H1 (cell line): ENCODE measurements at regions not wholly inside any gene's neighbourhood (a gene's known extent, or its start where the extent isn't known, plus 50 kb on each side); places are given as distances from the start of the nearest gene placed in this dataset.

Experiments
- CTCF ChIA-PET: fragments of 300-600 bp; sonication (Branson Sonifier 250); formaldehyde crosslinking; loops from one replicate; lab custom pipeline; 2021; ENCODE audit not compliant: partially characterized antibody; lab: Charles Lee
- POLR2A ChIA-PET: fragments of 300-600 bp; sonication (Branson Sonifier 250); formaldehyde crosslinking; loops from one replicate; lab custom pipeline; 2021; ENCODE audit warnings: inconsistent platforms; ENCODE audit not compliant: partially characterized antibody; lab: Charles Lee
- DNase-seq, 2 experiments: peaks; one replicate each; pipeline versions ENCODE4 v3.0.0 to v3.0.0-alpha.2; 2010 to 2022; ENCODE audit warnings: low spot score in 2 of 2, low read depth in 1 of 2, mixed read lengths in 1 of 2
- FAIRE-seq: peaks from 2 replicates; lab custom pipeline; 2011; peaks lifted over from hg19 to GRCh38; lab: Jason Lieb, UNC
- H2AFZ ChIP-seq: 2 replicates; pipeline ENCODE4 v1.8.1; 2012; ENCODE audit warnings: low read length, inconsistent platforms
- H2AK5ac ChIP-seq: 2 replicates; pipeline ENCODE4 v1.6.1; 2013; ENCODE audit warnings: low read depth, low read length
- H2BK120ac ChIP-seq: replicated peaks from 2 replicates; pipeline ENCODE3; 2013; ENCODE audit warnings: low read depth, low read length, inconsistent platforms
- H2BK12ac ChIP-seq: 2 replicates; pipeline ENCODE4 v1.6.1; 2013; ENCODE audit warnings: low read depth, low read length
- H2BK15ac ChIP-seq: 2 replicates; pipeline ENCODE4 v1.6.1; 2013; ENCODE audit warnings: low read length
- H2BK20ac ChIP-seq: 2 replicates; pipeline ENCODE4 v1.6.1; 2013; ENCODE audit warnings: low read length
- H2BK5ac ChIP-seq: 2 replicates; pipeline ENCODE4 v1.6.1; 2013; ENCODE audit warnings: low read depth, low read length
- H3K14ac ChIP-seq: 2 replicates; pipeline ENCODE4 v1.6.1; 2013; ENCODE audit warnings: inconsistent platforms; ENCODE audit not compliant: insufficient read length
- H3K18ac ChIP-seq: 2 replicates; pipeline ENCODE4 v1.6.1; 2013; ENCODE audit warnings: low read length; ENCODE audit errors: extremely low read depth
- H3K23ac ChIP-seq: 2 replicates; pipeline ENCODE4 v1.6.1; 2013; ENCODE audit warnings: inconsistent platforms; ENCODE audit not compliant: insufficient read length
- H3K23me2 ChIP-seq: 2 replicates; pipeline ENCODE4 v1.6.1; 2013; ENCODE audit warnings: low read depth, low read length
- H3K27ac ChIP-seq: 2 replicates; pipeline ENCODE4 v1.6.1; 2011; ENCODE audit warnings: low read depth, low read length, inconsistent platforms
- H3K27me3 ChIP-seq, 4 experiments: replicated peaks in 1 of 4; 1 replicate in 1 of 4; 2 replicates in 3 of 4; pipeline versions ENCODE4 v1.6.1 to v1.8.1; 2011 to 2013; ENCODE audit warnings: low read length in 3 of 4, mild to moderate bottlenecking in 3 of 4, inconsistent platforms in 2 of 4, mixed read lengths in 2 of 4, moderate library complexity in 1 of 4; ENCODE audit not compliant: control insufficient read depth in 3 of 4, insufficient read depth in 3 of 4; ENCODE audit errors: extremely low read depth in 1 of 4
- H3K36me3 ChIP-seq, 4 experiments: 2 replicates each; pipeline versions ENCODE4 v1.6.1 to v1.8.1; 2011 to 2013; ENCODE audit warnings: mild to moderate bottlenecking in 4 of 4, low read length in 3 of 4, moderate library complexity in 2 of 4, control low read depth in 1 of 4, inconsistent platforms in 1 of 4; ENCODE audit not compliant: insufficient read depth in 4 of 4, control insufficient read depth in 2 of 4
- H3K4ac ChIP-seq: replicated peaks from 2 replicates; pipeline ENCODE3; 2013; ENCODE audit warnings: low read length, low read depth, mixed read lengths, inconsistent platforms; ENCODE audit not compliant: insufficient read length
- H3K4me1 ChIP-seq, 4 experiments: replicated peaks in 1 of 4; 1 replicate in 1 of 4; 2 replicates in 3 of 4; pipeline versions ENCODE4 v1.6.1 to v1.8.1; 2011 to 2013; ENCODE audit warnings: low read length in 3 of 4, inconsistent platforms in 2 of 4, mixed read lengths in 1 of 4; ENCODE audit not compliant: insufficient read depth in 4 of 4, control insufficient read depth in 3 of 4
- H3K4me2 ChIP-seq, 2 experiments: 2 replicates each; pipeline versions ENCODE4 v1.6.1 to v1.8.1; 2011 to 2013; ENCODE audit warnings: low read depth in 2 of 2, low read length in 2 of 2, control low read depth in 1 of 2, inconsistent platforms in 1 of 2, mild to moderate bottlenecking in 1 of 2; ENCODE audit not compliant: insufficient read depth in 1 of 2
- H3K4me3 ChIP-seq, 4 experiments: fragments of 200-600, 300-600 bp in 1 of 4; sonication (generic), shearing (Covaris generic), sonication (Bioruptor Twin) in 1 of 4; 2 replicates each; pipeline versions ENCODE4 v1.5.1 to v1.8.1; 2011 to 2016; ENCODE audit warnings: low read length in 4 of 4, low read depth in 3 of 4, control low read depth in 2 of 4, inconsistent platforms in 2 of 4, mild to moderate bottlenecking in 2 of 4, mixed read lengths in 1 of 4, moderate library complexity in 1 of 4; ENCODE audit not compliant: insufficient read depth in 2 of 4; ENCODE audit errors: extremely low read depth in 1 of 4
- H3K56ac ChIP-seq: replicated peaks from 2 replicates; pipeline ENCODE3; 2013; ENCODE audit warnings: low read depth, mild to moderate bottlenecking, mixed read lengths, low read length, inconsistent platforms; ENCODE audit not compliant: insufficient read length
- H3K79me1 ChIP-seq: 2 replicates; pipeline ENCODE4 v1.6.1; 2013; ENCODE audit warnings: low read depth, low read length, control low read depth
- H3K79me2 ChIP-seq, 2 experiments: 2 replicates each; pipeline versions ENCODE4 v1.6.1 to v1.8.1; 2012 to 2013; ENCODE audit warnings: low read length in 2 of 2, mild to moderate bottlenecking in 2 of 2, inconsistent platforms in 1 of 2; ENCODE audit not compliant: insufficient read depth in 2 of 2, control insufficient read depth in 1 of 2
- H3K9ac ChIP-seq, 4 experiments: replicated peaks in 1 of 4; 1 replicate in 1 of 4; 2 replicates in 3 of 4; pipeline versions ENCODE4 v1.6.1 to v1.8.1; 2011 to 2013; ENCODE audit warnings: low read depth in 3 of 4, low read length in 3 of 4, control low read depth in 2 of 4, mild to moderate bottlenecking in 2 of 4, moderate library complexity in 2 of 4, inconsistent platforms in 1 of 4; ENCODE audit errors: extremely low read depth in 1 of 4
- H3K9me3 ChIP-seq, 2 experiments: 2 replicates each; pipeline versions ENCODE4 v1.6.1 to v1.8.1; 2012 to 2013; ENCODE audit warnings: mild to moderate bottlenecking in 2 of 2, moderate library complexity in 2 of 2, control low read depth in 1 of 2, inconsistent platforms in 1 of 2, low read depth in 1 of 2, low read length in 1 of 2, mixed read lengths in 1 of 2; ENCODE audit not compliant: insufficient read depth in 2 of 2
- H4K20me1 ChIP-seq, 2 experiments: replicated peaks in 1 of 2; 2 replicates each; pipeline versions ENCODE3 to v1.8.1; 2011 to 2013; ENCODE audit warnings: inconsistent platforms in 2 of 2, low read length in 2 of 2, mild to moderate bottlenecking in 1 of 2; ENCODE audit not compliant: insufficient read depth in 2 of 2, control insufficient read depth in 1 of 2
- H4K5ac ChIP-seq: 2 replicates; pipeline ENCODE4 v1.6.1; 2013; ENCODE audit warnings: low read length, low read depth, mixed read lengths, inconsistent platforms; ENCODE audit not compliant: insufficient read length
- H4K8ac ChIP-seq: 2 replicates; pipeline ENCODE4 v1.8.0; 2013; ENCODE audit warnings: mild to moderate bottlenecking, moderate library complexity, low read length, inconsistent platforms; ENCODE audit not compliant: insufficient read depth; ENCODE audit errors: extremely low read depth
- H4K91ac ChIP-seq: replicated peaks from 2 replicates; pipeline ENCODE3; 2013; ENCODE audit warnings: low read length, mixed read lengths, inconsistent platforms; ENCODE audit not compliant: insufficient read length
- CREB1 ChIP-seq: IDR thresholded peaks from 2 replicates; pipeline ENCODE4 v1.6.1; 2012; ENCODE audit warnings: inconsistent platforms
- HDAC6 ChIP-seq: IDR thresholded peaks from one replicate; pipeline ENCODE4 v1.7.1; 2012; ENCODE audit warnings: low read depth, mild to moderate bottlenecking, inconsistent platforms, low read length, moderate library complexity
- NANOG ChIP-seq: IDR thresholded peaks from 2 replicates; pipeline ENCODE4 v1.6.1; 2011; ENCODE audit warnings: low read length, low read depth, mild to moderate bottlenecking, inconsistent platforms; ENCODE audit not compliant: insufficient read depth, poor library complexity, severe bottlenecking
- NRF1 ChIP-seq: IDR thresholded peaks from 2 replicates; pipeline ENCODE4 v1.6.1; 2011; ENCODE audit warnings: mild to moderate bottlenecking, low read depth, low read length, improper control_type of control experiment
- POLR2AphosphoS5 ChIP-seq: IDR thresholded peaks from 2 replicates; pipeline ENCODE4 v1.6.1; 2011; ENCODE audit warnings: low read depth, low read length
- SIN3A ChIP-seq, 2 experiments: IDR thresholded peaks in 1 of 2; conservative IDR thresholded peaks in 1 of 2; 2 replicates each; pipeline ENCODE4 v1.6.1; 2011 to 2012; ENCODE audit warnings: low read length in 2 of 2, improper control_type of control experiment in 1 of 2, low read depth in 1 of 2, mild to moderate bottlenecking in 1 of 2
- SP1 ChIP-seq: IDR thresholded peaks from 2 replicates; pipeline ENCODE4 v1.6.1; 2011; ENCODE audit warnings: low read depth, low read length
- WGBS, 2 experiments: shearing (Covaris generic) in 1 of 2; methylation state at CpG; one replicate each; pipeline versions ENCODE4 v1.1.6 to v1.1.7; 2013 to 2015; ENCODE audit warnings: low lambda C conversion rate in 2 of 2, mixed read lengths in 2 of 2, inconsistent platforms in 1 of 2, low coverage in 1 of 2, missing lambda C conversion rate in 1 of 2; ENCODE audit not compliant: insufficient replicate concordance in 2 of 2, insufficient coverage in 1 of 2, insufficient read length in 1 of 2; ENCODE audit errors: extremely low coverage in 1 of 2, missing lambda C conversion rate in 1 of 2; 5-methylcytosine and 5-hydroxymethylcytosine counted together

- Histone ChIP-seq H3K27ac (no peak overlapping the region), H2BK120ac (no peak overlapping the region), H4K91ac (no peak overlapping the region), H2AK5ac (no peak overlapping the region), H3K4me3 (no peak overlapping the region), H3K14ac (no peak overlapping the region), H3K9ac (no peak overlapping the region), H3K4ac (no peak overlapping the region), H2BK5ac (no peak overlapping the region), H3K36me3 (no peaks in the 10 kb centered on the region), H2AFZ (no peak overlapping the region), H2BK15ac (no peak overlapping the region), H4K5ac (no peak overlapping the region), H2BK20ac (no peak overlapping the region), H3K27me3 (peaks cover 0 to 3% (median 0%) of the 10 kb centered on the region in 4 experiments; a peak in 1 of 7 replicates), H3K9me3 (no peaks in the 10 kb centered on the region), H3K56ac (no peak overlapping the region), H3K23ac (no peak overlapping the region), H2BK12ac (no peak overlapping the region), H4K20me1 (no peaks in the 10 kb centered on the region), H3K4me1 (no peaks in the 10 kb centered on the region), H3K4me2 (no peak overlapping the region), H4K8ac (no peak overlapping the region), H3K23me2 (no peaks in the 10 kb centered on the region), H3K79me1 (no peaks in the 10 kb centered on the region), H3K18ac (no peak overlapping the region), H3K79me2 (no peaks in the 10 kb centered on the region)
- TF ChIP-seq NANOG: no peak
- TF ChIP-seq NRF1: no peak
- no peak for TF ChIP-seq POLR2AphosphoS5
- no peak for TF ChIP-seq SIN3A (conservative IDR thresholded peaks at IDR 0.05 in 1 of 2, IDR thresholded peaks at IDR 0.05 in 1 of 2; ENCODE audit: low read depth in 1 of 2, low read length in 2 of 2)
- TF ChIP-seq CREB1: no peak
- no peak for TF ChIP-seq SP1
- no peak for TF ChIP-seq HDAC6
- DNase-seq: no peak
- CTCF ChIA-PET: interaction anchor here (0.6 to 9.4 kb wide), 51 partner anchors 10 to 661 kb away, joined by 3 to 148 read pairs (median 6); partner anchors contain the start of gene DNAJB5
- peak; percentile 68 for FAIRE-seq
- WGBS, 2 experiments: 75% methylated on average over 8 of the region's 8 CpGs; no CpG with 5 or more reads in 1 of the 2 experiments
- POLR2A ChIA-PET: interaction anchor here (1.3 to 1.9 kb wide), 3 partner anchors 96 to 173 kb away, joined by 4 to 8 read pairs (median 6); no protein-coding TSS in a partner anchor
Observed at GRCh38 chr9:34898846-34899245, 59.2 kb upstream of the PHF24 start.
